GM12878 (cell line): ENCODE measurements at regions not wholly inside any gene's neighbourhood (a gene's known extent, or its start where the extent isn't known, plus 50 kb on each side); places are given as distances from the start of the nearest gene placed in this dataset.

Experiments used
- ASH2L ChIP-seq: fragments of 300-600, 200-600 bp; sonication (generic); IDR thresholded peaks from 2 replicates; pipeline ENCODE4 v1.6.1; 2017; ENCODE audit warnings: low read depth, mild to moderate bottlenecking, borderline replicate concordance
- CBX5 ChIP-seq: sonication (generic); IDR thresholded peaks from 2 replicates; pipeline ENCODE4 v1.6.1; 2016; ENCODE audit warnings: low read depth, moderate library complexity, mild to moderate bottlenecking, inconsistent platforms
- CREB1 ChIP-seq: IDR thresholded peaks from 2 replicates; pipeline ENCODE4 v1.6.1; 2012; ENCODE audit warnings: low read depth, mild to moderate bottlenecking, inconsistent platforms
- CREM ChIP-seq: IDR thresholded peaks from 2 replicates; pipeline ENCODE4 v1.6.1; 2014; ENCODE audit warnings: antibody characterized with exemption, low read depth
- DPF2 ChIP-seq: fragments of 450-650 bp; IDR thresholded peaks from 2 replicates; pipeline ENCODE4 v1.6.1; 2017; ENCODE audit warnings: mild to moderate bottlenecking
- EZH2 ChIP-seq: IDR thresholded peaks from 2 replicates; pipeline ENCODE4 v1.6.1; 2012; ENCODE audit warnings: low read depth, mild to moderate bottlenecking, control low read depth, inconsistent platforms, low read length, borderline replicate concordance; ENCODE audit not compliant: control insufficient read depth
- HDAC6 ChIP-seq: fragments of 200-600 bp; sonication (generic); IDR thresholded peaks from one replicate; pipeline ENCODE4 v1.8.0; 2017; ENCODE audit warnings: antibody characterized with exemption; ENCODE audit not compliant: unreplicated experiment
- KAT2A ChIP-seq: conservative IDR thresholded peaks from 2 replicates; pipeline ENCODE4 v1.6.1; 2011; ENCODE audit warnings: low read depth, low read length; ENCODE audit not compliant: control insufficient read depth
- MEF2B ChIP-seq: fragments of 450-650 bp; IDR thresholded peaks from 2 replicates; pipeline ENCODE4 v1.6.1; 2018; ENCODE audit warnings: mild to moderate bottlenecking, moderate library complexity; ENCODE audit not compliant: partially characterized antibody, poor library complexity, severe bottlenecking
- MTA2 ChIP-seq: fragments of 450-650 bp; IDR thresholded peaks from 2 replicates; pipeline ENCODE4 v1.6.1; 2016; ENCODE audit warnings: low read depth, mild to moderate bottlenecking, moderate library complexity
- MYC ChIP-seq: IDR thresholded peaks from 2 replicates; pipeline ENCODE4 v1.6.1; 2011; ENCODE audit warnings: mild to moderate bottlenecking, low read length, moderate library complexity, inconsistent platforms; ENCODE audit not compliant: insufficient read depth, insufficient replicate concordance, insufficient read length, severe bottlenecking
- POLR2AphosphoS2 ChIP-seq: IDR thresholded peaks from 2 replicates; pipeline ENCODE4 v1.6.1; 2011; ENCODE audit warnings: low read depth, mild to moderate bottlenecking, low read length, improper control_type of control experiment, moderate library complexity
- RBBP5 ChIP-seq: fragments of 200-600 bp; sonication (generic); conservative IDR thresholded peaks from 2 replicates; pipeline ENCODE4 v1.6.1; 2016
- RCOR1 ChIP-seq: conservative IDR thresholded peaks from 2 replicates; pipeline ENCODE4 v1.6.1; 2012; ENCODE audit warnings: low read depth, low read length, improper control_type of control experiment
- SMAD5 ChIP-seq: IDR thresholded peaks from 2 replicates; pipeline ENCODE4 v1.6.1; 2016; ENCODE audit warnings: antibody characterized with exemption, low read depth
- SMARCA5 ChIP-seq: fragments of 450-650 bp; IDR thresholded peaks from 2 replicates; pipeline ENCODE4 v1.6.1; 2017; ENCODE audit warnings: mild to moderate bottlenecking
- SP1 ChIP-seq: IDR thresholded peaks from one replicate; pipeline ENCODE4 v1.6.1; 2011; ENCODE audit warnings: low read depth, low read length
- SPI1 ChIP-seq: IDR thresholded peaks from 2 replicates; pipeline ENCODE4 v1.6.1; 2011; ENCODE audit warnings: low read depth, mild to moderate bottlenecking, low read length, moderate library complexity, borderline replicate concordance; ENCODE audit not compliant: insufficient read depth
- SREBF1 ChIP-seq: IDR thresholded peaks from 2 replicates; pipeline ENCODE4 v1.6.1; 2012; ENCODE audit warnings: mild to moderate bottlenecking, low read length
- STAT3 ChIP-seq: IDR thresholded peaks from 2 replicates; pipeline ENCODE4 v1.6.1; 2011; ENCODE audit warnings: low read depth, low read length, improper control_type of control experiment
- TAF1 ChIP-seq: IDR thresholded peaks from 2 replicates; pipeline ENCODE4 v1.6.1; 2011; ENCODE audit warnings: mild to moderate bottlenecking, low read depth, low read length, borderline replicate concordance
- TCF3 ChIP-seq: IDR thresholded peaks from 2 replicates; pipeline ENCODE4 v1.6.1; 2012; ENCODE audit warnings: low read depth, mild to moderate bottlenecking, low read length, borderline replicate concordance; ENCODE audit not compliant: insufficient read depth
- ZNF274 ChIP-seq: IDR thresholded peaks from one replicate; pipeline ENCODE4 v1.8.0; 2011; ENCODE audit not compliant: insufficient read length, insufficient read depth
- ZSCAN29 ChIP-seq: fragments of 450-650 bp; IDR thresholded peaks from 2 replicates; pipeline ENCODE4 v1.6.1; 2017; ENCODE audit warnings: mild to moderate bottlenecking, moderate library complexity
- TF ChIP-seq, protein P1 (sequence below): fragments of 450-650 bp; IDR thresholded peaks from 2 replicates; pipeline ENCODE4 v1.6.1; 2017; ENCODE audit warnings: mild to moderate bottlenecking, low read depth, inconsistent platforms; ENCODE audit not compliant: poor library complexity, severe bottlenecking
- TF ChIP-seq, protein P2 (sequence below): fragments of 450-650 bp; IDR thresholded peaks from 2 replicates; pipeline ENCODE4 v1.6.1; 2016; ENCODE audit warnings: mild to moderate bottlenecking
- TF ChIP-seq, protein P3 (sequence below): fragments of 450-650 bp; IDR thresholded peaks from 2 replicates; pipeline ENCODE4 v1.6.1; 2014; ENCODE audit warnings: mild to moderate bottlenecking
- TF ChIP-seq, protein P4 (sequence below): IDR thresholded peaks from 2 replicates; pipeline ENCODE4 v1.6.1; 2012; ENCODE audit warnings: low read depth, low read length, improper control_type of control experiment

DNA sequence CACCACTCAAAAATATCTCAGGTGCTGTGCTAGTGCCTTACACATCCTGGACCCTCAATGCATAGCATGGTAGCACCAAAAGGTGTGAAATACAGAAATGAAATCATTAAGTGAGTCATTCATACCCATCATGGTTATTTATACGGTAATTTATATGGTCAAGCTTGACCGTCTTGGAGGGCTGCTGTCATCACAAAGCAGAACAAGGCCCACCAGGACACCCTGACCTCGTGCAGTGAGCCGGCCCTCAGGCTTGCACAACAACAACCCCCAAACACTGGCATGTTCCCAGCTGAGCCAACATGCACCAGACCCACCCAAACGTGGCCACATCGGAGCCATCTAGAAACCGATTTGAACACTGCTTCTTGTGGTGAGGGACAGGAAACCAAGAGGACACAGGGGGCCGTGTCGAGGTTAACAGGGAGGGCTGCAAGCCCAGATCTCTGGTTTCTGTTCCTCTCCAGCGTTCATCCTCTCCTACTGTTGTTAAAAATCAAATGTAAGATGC lies 378.5 kb upstream of the ID2 start (continued):
- TF ChIP-seq, protein P1, sequence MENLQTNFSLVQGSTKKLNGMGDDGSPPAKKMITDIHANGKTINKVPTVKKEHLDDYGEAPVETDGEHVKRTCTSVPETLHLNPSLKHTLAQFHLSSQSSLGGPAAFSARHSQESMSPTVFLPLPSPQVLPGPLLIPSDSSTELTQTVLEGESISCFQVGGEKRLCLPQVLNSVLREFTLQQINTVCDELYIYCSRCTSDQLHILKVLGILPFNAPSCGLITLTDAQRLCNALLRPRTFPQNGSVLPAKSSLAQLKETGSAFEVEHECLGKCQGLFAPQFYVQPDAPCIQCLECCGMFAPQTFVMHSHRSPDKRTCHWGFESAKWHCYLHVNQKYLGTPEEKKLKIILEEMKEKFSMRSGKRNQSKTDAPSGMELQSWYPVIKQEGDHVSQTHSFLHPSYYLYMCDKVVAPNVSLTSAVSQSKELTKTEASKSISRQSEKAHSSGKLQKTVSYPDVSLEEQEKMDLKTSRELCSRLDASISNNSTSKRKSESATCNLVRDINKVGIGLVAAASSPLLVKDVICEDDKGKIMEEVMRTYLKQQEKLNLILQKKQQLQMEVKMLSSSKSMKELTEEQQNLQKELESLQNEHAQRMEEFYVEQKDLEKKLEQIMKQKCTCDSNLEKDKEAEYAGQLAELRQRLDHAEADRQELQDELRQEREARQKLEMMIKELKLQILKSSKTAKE: peak; percentile 90
- no peak for TF ChIP-seq ZNF274
- TF ChIP-seq, protein P2, sequence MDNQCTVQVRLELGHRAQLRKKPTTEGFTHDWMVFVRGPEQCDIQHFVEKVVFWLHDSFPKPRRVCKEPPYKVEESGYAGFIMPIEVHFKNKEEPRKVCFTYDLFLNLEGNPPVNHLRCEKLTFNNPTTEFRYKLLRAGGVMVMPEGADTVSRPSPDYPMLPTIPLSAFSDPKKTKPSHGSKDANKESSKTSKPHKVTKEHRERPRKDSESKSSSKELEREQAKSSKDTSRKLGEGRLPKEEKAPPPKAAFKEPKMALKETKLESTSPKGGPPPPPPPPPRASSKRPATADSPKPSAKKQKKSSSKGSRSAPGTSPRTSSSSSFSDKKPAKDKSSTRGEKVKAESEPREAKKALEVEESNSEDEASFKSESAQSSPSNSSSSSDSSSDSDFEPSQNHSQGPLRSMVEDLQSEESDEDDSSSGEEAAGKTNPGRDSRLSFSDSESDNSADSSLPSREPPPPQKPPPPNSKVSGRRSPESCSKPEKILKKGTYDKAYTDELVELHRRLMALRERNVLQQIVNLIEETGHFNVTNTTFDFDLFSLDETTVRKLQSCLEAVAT: peak; percentile 96
- no peak for TF ChIP-seq SMAD5
- TF ChIP-seq MEF2B: peak; percentile 91
- no peak for TF ChIP-seq RCOR1
- peak; percentile 98 for TF ChIP-seq ZSCAN29
- no peak; the same call in 1 of the 2 replicates for TF ChIP-seq SMARCA5
- TF ChIP-seq, protein P3, sequence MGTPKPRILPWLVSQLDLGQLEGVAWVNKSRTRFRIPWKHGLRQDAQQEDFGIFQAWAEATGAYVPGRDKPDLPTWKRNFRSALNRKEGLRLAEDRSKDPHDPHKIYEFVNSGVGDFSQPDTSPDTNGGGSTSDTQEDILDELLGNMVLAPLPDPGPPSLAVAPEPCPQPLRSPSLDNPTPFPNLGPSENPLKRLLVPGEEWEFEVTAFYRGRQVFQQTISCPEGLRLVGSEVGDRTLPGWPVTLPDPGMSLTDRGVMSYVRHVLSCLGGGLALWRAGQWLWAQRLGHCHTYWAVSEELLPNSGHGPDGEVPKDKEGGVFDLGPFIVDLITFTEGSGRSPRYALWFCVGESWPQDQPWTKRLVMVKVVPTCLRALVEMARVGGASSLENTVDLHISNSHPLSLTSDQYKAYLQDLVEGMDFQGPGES: no peak
- peak; percentile 99 for TF ChIP-seq SPI1
- TF ChIP-seq SP1: peak; percentile 70
- TF ChIP-seq CREM: peak; percentile 94
- TF ChIP-seq DPF2: peak; percentile 100
- TF ChIP-seq TCF3: peak; percentile 89; the same call in 1 of the 2 replicates
- no peak; the same call in 1 of the 2 replicates for TF ChIP-seq CREB1
- TF ChIP-seq KAT2A: no peak
- no peak for TF ChIP-seq ASH2L
- TF ChIP-seq RBBP5: no peak
- no peak for TF ChIP-seq POLR2AphosphoS2
- TF ChIP-seq, protein P4, sequence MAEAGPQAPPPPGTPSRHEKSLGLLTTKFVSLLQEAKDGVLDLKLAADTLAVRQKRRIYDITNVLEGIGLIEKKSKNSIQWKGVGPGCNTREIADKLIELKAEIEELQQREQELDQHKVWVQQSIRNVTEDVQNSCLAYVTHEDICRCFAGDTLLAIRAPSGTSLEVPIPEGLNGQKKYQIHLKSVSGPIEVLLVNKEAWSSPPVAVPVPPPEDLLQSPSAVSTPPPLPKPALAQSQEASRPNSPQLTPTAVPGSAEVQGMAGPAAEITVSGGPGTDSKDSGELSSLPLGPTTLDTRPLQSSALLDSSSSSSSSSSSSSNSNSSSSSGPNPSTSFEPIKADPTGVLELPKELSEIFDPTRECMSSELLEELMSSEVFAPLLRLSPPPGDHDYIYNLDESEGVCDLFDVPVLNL: no peak
- no peak for TF ChIP-seq SREBF1
- TF ChIP-seq TAF1: 0 out of 2 replicates have a peak, but pooled peaks have one; percentile 22
- no peak for TF ChIP-seq STAT3
- peak; percentile 23 for TF ChIP-seq MYC
- TF ChIP-seq CBX5: peak; percentile 73; the same call in 1 of the 2 replicates
- TF ChIP-seq MTA2: peak; percentile 97
- TF ChIP-seq HDAC6: no peak
- no peak for TF ChIP-seq EZH2
